NCI-H460 (cell line): ENCODE measurements at regions not wholly inside any gene's neighbourhood (a gene's known extent, or its start where the extent isn't known, plus 50 kb on each side); places are given as distances from the start of the nearest gene placed in this dataset.

ENCODE experiments used
- DNase-seq: peaks from one replicate; pipeline ENCODE4 v3.0.0-alpha.2; 2016; ENCODE audit warnings: low read depth; ENCODE audit errors: extremely low read depth

GRCh38 chr14:42192738-42193653 is 586.3 kb downstream of the LRFN5 start:
- peak; percentile 72 for DNase-seq

- no peak for DNase-seq
Observed at GRCh38 chr14:42190744-42191143, 584.1 kb downstream of the LRFN5 start.

- no peak for DNase-seq
Observed at GRCh38 chr14:42187846-42188245, 581.2 kb downstream of the LRFN5 start.

GRCh38 chr14:42185718-42186117 is 579.0 kb downstream of the LRFN5 start:
- DNase-seq, result no peak

DNA sequence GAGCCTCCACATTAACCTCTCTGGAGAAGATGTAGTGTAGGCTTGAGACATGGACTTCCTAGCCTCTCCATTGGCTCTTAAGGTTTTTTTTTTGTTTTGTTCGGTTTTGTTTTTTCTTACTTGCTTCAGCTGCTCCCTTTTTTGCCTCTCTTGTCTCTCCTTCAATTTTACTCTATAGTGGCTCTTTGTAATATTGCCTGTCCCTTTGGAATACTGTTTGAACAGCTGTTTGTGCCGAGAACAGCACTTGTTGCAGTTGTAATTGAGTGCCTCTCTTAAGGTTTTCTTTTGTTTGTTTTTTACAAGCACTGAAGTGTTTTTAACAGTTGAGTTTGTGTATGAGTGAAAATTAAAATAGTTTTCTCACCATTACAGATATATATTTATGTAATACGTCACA is 567.7 kb downstream of the LRFN5 start:
- DNase-seq, result no peak

DNA sequence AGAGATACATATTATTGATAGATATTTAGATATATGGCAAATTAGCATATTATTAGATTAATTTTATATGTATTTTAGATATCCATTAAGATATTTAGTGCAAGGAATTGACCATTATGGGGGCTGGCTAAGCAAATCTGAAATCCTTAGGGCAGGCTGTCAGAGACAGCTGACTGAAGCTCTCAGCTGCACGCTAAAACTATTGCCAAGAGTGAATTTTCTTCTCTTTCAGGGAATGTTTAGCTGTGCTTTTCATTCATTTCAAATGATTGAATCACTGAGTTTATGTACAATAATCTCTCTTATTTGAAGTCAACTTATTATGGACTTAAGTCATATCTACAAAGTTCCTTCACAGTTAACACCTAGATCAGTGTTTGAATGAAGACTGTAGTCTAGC is 566.5 kb downstream of the LRFN5 start:
- DNase-seq, result no peak

GRCh38 chr14:42172304-42172703 is 565.6 kb downstream of the LRFN5 start:
- DNase-seq, result no peak

DNA sequence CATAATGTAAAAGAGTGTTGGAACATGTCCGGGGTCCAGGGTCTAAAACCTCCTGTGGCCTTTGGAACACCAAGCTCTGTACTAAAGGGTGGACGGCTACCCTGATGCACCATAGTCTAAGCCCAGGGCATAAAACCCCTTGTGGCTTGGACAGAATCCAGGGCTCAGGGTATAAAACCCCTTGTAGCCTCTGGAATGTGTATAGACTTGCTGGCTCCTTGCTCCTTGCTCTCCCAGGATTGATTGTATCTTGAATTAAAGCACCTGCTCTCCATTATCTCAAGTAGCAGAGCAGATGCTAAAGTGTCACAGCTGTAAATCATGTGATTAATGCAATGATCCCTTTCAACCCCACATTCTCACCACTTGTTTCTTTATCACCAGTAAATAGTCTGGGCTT is 556.5 kb downstream of the LRFN5 start:
- DNase-seq, result no peak

DNA sequence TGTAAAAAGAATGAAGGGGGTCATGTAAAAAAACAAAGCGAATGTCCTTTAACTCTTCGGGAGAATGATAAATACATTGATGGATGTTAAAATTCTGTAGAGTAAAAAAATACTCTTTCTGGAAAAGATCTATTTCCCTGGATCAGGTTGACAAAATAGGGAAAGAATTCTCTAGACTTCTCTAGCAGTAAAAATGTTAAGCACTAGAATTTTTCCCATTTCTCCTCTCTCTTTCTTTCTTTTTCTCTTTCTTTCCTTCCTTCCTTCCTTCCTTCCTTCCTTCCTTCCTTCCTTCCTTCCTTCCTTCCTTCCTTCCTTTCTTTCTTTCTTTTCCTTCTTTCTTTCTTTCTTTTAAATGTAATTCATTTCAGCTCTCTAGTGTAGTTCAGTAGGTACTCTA is 552.5 kb downstream of the LRFN5 start:
- no peak for DNase-seq

DNA sequence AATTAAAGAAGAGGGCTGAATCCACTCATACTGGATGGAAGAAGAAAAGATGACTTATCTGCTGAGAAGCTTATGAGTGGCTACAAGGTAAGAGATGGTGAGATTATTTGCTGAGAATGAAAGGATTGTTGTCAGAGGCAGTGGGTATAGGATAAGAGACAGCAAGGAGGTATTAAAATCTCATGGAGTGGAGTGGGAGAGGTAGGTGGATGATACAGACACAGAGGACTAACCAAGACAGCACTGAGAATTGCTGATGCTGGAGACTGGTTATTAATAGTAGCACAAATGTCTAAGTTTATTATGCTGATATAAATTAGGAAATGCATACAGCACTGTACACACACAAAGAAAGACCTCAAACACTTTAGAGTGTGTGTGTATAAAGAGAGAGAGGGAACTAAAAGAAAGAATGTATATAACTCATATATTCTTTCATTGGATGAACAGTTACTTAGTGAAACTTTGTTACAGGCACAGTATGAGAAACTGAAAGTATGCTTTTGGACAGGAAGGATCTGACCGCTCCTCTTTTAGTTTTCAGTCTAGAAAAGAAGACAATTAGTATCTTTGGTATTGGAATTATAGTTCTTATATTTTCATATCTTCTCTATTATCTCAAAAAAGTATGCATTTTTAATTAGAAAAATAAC is 543.1 kb downstream of the LRFN5 start:
- no peak for DNase-seq

DNA sequence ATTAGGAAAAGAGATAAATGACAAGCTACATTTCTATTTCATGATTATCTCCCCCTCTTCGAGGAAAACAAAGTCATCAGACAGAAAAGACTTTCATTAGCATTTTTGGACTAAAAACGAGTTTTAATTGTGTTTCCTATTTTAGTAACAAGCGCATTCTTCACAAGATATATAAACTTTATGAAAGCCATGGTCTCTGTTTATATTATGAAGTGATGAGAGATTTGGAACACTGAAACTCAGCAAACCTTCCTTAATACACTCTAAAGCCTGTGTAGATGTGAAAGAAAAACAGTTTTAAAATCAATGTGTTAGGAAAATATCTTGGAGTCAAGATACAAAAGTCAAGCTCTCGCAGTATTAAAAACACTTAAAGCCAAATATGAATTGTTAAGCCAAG is 539.1 kb downstream of the LRFN5 start:
- DNase-seq, result no peak

DNA sequence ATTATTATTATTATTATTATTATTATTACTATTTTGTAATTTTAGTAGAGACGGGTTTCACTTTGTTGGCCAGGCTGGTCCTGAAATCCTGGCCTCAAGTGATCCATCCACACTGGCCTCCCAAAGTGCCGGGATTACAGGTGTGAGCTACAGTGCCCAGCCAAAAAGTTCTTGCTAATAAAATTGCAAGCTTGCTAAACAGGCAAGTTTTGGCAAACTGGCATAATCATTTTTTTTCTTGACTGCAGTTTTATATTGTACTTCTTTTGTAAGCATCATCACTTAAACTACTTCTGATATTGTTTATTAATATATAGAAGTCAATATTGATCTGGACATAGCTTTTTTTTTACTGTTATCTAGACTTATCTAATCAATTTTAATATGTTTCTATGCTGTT is 536.4 kb downstream of the LRFN5 start:
- DNase-seq, result no peak

DNA sequence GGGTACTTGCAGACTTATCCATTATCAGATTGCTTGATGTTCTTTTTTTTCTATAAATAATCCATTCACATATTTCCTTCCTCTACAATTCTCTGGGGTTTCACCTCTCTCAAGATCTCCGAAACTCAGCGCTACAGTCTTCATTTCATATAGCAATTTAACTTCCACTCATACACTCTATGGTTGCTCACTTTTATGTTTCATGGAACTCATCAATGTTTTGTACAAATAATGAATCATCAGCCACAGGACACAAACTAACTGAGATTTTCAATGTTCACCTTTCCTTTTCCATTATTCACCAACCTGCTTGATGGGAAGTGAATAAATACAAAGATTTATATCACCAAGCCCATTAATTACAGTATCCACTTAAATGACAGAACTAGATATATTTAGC is 534.7 kb downstream of the LRFN5 start:
- no peak for DNase-seq

- peak; percentile 12 for DNase-seq
Observed at GRCh38 chr14:42140831-42141279, 534.2 kb downstream of the LRFN5 start.

GRCh38 chr14:42140001-42140400 is 533.3 kb downstream of the LRFN5 start:
- DNase-seq, result no peak

DNA sequence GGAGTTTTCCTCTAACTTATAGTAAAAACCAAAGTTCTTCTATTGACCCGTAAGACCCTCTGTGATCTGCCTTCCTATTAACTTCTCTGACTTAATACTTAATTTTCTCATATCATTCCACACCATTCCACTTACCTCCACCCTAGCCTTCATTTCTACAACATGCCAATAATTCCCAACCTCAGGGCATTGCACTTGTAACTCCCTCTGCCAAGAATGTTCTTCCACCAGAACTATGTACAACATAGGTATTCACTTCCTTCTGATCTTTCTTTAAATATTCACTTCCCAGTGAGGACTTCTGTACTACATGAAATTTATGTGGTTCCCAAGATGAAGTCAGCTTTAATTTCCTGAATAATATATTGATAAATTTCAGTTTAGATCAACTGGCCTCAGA is 531.7 kb downstream of the LRFN5 start:
- no peak for DNase-seq

- no peak for DNase-seq
Observed at GRCh38 chr14:42130815-42131214, 524.1 kb downstream of the LRFN5 start.

GRCh38 chr14:42123526-42123925 is 516.9 kb downstream of the LRFN5 start:
- DNase-seq, result no peak

DNA sequence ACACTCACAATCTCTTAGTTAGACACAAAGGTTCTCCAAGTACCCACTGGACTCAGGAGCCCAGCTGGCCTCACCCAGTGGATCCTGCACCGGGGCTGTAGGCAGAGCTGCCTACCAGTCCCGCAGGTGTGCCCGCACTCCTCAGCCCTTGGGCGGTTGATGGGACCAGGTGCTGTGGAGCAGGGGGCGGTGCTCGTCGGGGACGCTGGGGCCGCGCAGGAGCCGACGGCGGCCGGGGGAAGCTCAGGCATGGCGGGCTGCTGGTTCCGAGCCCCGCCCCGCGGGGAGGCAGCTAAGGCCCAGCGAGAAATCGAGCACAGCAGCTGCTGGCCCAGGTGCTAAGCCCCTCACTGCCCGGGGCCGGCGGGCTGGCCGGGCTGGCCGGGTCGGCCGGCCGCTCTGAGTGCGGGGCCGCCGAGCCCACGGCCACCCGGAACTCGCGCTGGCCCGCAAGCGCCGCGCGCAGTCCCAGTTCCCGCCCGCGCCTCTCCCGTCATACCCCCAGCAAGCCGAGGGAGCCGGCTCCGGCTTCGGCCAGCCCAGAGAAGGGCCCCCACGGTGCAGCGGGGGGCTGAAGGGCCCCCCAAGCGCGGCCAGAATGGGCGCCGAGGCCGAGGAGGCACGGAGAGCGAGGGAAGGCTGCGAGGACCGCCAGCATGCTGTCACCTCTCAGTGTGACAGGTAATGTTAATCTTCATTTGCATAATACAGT is 506.8 kb downstream of the LRFN5 start:
- DNase-seq, result no peak

GRCh38 chr14:42112108-42112507 is 505.4 kb downstream of the LRFN5 start:
- DNase-seq, result no peak

- DNase-seq, result no peak
Observed at GRCh38 chr14:42111355-42111754, 504.7 kb downstream of the LRFN5 start.
